H1 (cell line): ENCODE measurements at regions not wholly inside any gene's neighbourhood (a gene's known extent, or its start where the extent isn't known, plus 50 kb on each side); places are given as distances from the start of the nearest gene placed in this dataset.

Source experiments
- CTCF ChIA-PET: fragments of 300-600 bp; sonication (Branson Sonifier 250); formaldehyde crosslinking; loops from one replicate; lab custom pipeline; 2021; ENCODE audit not compliant: partially characterized antibody; lab: Charles Lee
- POLR2A ChIA-PET: fragments of 300-600 bp; sonication (Branson Sonifier 250); formaldehyde crosslinking; loops from one replicate; lab custom pipeline; 2021; ENCODE audit warnings: inconsistent platforms; ENCODE audit not compliant: partially characterized antibody; lab: Charles Lee
- DNase-seq, 2 experiments: peaks; one replicate each; pipeline versions ENCODE4 v3.0.0 to v3.0.0-alpha.2; 2010 to 2022; ENCODE audit warnings: low spot score in 2 of 2, low read depth in 1 of 2, mixed read lengths in 1 of 2
- FAIRE-seq: peaks from 2 replicates; lab custom pipeline; 2011; peaks lifted over from hg19 to GRCh38; lab: Jason Lieb, UNC
- H2AFZ ChIP-seq: 2 replicates; pipeline ENCODE4 v1.8.1; 2012; ENCODE audit warnings: low read length, inconsistent platforms
- H2AK5ac ChIP-seq: 2 replicates; pipeline ENCODE4 v1.6.1; 2013; ENCODE audit warnings: low read depth, low read length
- H2BK120ac ChIP-seq: replicated peaks from 2 replicates; pipeline ENCODE3; 2013; ENCODE audit warnings: low read depth, low read length, inconsistent platforms
- H2BK12ac ChIP-seq: 2 replicates; pipeline ENCODE4 v1.6.1; 2013; ENCODE audit warnings: low read depth, low read length
- H2BK15ac ChIP-seq: 2 replicates; pipeline ENCODE4 v1.6.1; 2013; ENCODE audit warnings: low read length
- H2BK20ac ChIP-seq: 2 replicates; pipeline ENCODE4 v1.6.1; 2013; ENCODE audit warnings: low read length
- H2BK5ac ChIP-seq: 2 replicates; pipeline ENCODE4 v1.6.1; 2013; ENCODE audit warnings: low read depth, low read length
- H3K14ac ChIP-seq: 2 replicates; pipeline ENCODE4 v1.6.1; 2013; ENCODE audit warnings: inconsistent platforms; ENCODE audit not compliant: insufficient read length
- H3K18ac ChIP-seq: 2 replicates; pipeline ENCODE4 v1.6.1; 2013; ENCODE audit warnings: low read length; ENCODE audit errors: extremely low read depth
- H3K23ac ChIP-seq: 2 replicates; pipeline ENCODE4 v1.6.1; 2013; ENCODE audit warnings: inconsistent platforms; ENCODE audit not compliant: insufficient read length
- H3K23me2 ChIP-seq: 2 replicates; pipeline ENCODE4 v1.6.1; 2013; ENCODE audit warnings: low read depth, low read length
- H3K27ac ChIP-seq: 2 replicates; pipeline ENCODE4 v1.6.1; 2011; ENCODE audit warnings: low read depth, low read length, inconsistent platforms
- H3K27me3 ChIP-seq, 4 experiments: replicated peaks in 1 of 4; 1 replicate in 1 of 4; 2 replicates in 3 of 4; pipeline versions ENCODE4 v1.6.1 to v1.8.1; 2011 to 2013; ENCODE audit warnings: low read length in 3 of 4, mild to moderate bottlenecking in 3 of 4, inconsistent platforms in 2 of 4, mixed read lengths in 2 of 4, moderate library complexity in 1 of 4; ENCODE audit not compliant: control insufficient read depth in 3 of 4, insufficient read depth in 3 of 4; ENCODE audit errors: extremely low read depth in 1 of 4
- H3K36me3 ChIP-seq, 4 experiments: 2 replicates each; pipeline versions ENCODE4 v1.6.1 to v1.8.1; 2011 to 2013; ENCODE audit warnings: mild to moderate bottlenecking in 4 of 4, low read length in 3 of 4, moderate library complexity in 2 of 4, control low read depth in 1 of 4, inconsistent platforms in 1 of 4; ENCODE audit not compliant: insufficient read depth in 4 of 4, control insufficient read depth in 2 of 4
- H3K4ac ChIP-seq: replicated peaks from 2 replicates; pipeline ENCODE3; 2013; ENCODE audit warnings: low read length, low read depth, mixed read lengths, inconsistent platforms; ENCODE audit not compliant: insufficient read length
- H3K4me1 ChIP-seq, 4 experiments: replicated peaks in 1 of 4; 1 replicate in 1 of 4; 2 replicates in 3 of 4; pipeline versions ENCODE4 v1.6.1 to v1.8.1; 2011 to 2013; ENCODE audit warnings: low read length in 3 of 4, inconsistent platforms in 2 of 4, mixed read lengths in 1 of 4; ENCODE audit not compliant: insufficient read depth in 4 of 4, control insufficient read depth in 3 of 4
- H3K4me2 ChIP-seq, 2 experiments: 2 replicates each; pipeline versions ENCODE4 v1.6.1 to v1.8.1; 2011 to 2013; ENCODE audit warnings: low read depth in 2 of 2, low read length in 2 of 2, control low read depth in 1 of 2, inconsistent platforms in 1 of 2, mild to moderate bottlenecking in 1 of 2; ENCODE audit not compliant: insufficient read depth in 1 of 2
- H3K4me3 ChIP-seq, 4 experiments: fragments of 200-600, 300-600 bp in 1 of 4; sonication (generic), shearing (Covaris generic), sonication (Bioruptor Twin) in 1 of 4; 2 replicates each; pipeline versions ENCODE4 v1.5.1 to v1.8.1; 2011 to 2016; ENCODE audit warnings: low read length in 4 of 4, low read depth in 3 of 4, control low read depth in 2 of 4, inconsistent platforms in 2 of 4, mild to moderate bottlenecking in 2 of 4, mixed read lengths in 1 of 4, moderate library complexity in 1 of 4; ENCODE audit not compliant: insufficient read depth in 2 of 4; ENCODE audit errors: extremely low read depth in 1 of 4
- H3K56ac ChIP-seq: replicated peaks from 2 replicates; pipeline ENCODE3; 2013; ENCODE audit warnings: low read depth, mild to moderate bottlenecking, mixed read lengths, low read length, inconsistent platforms; ENCODE audit not compliant: insufficient read length
- H3K79me1 ChIP-seq: 2 replicates; pipeline ENCODE4 v1.6.1; 2013; ENCODE audit warnings: low read depth, low read length, control low read depth
- H3K79me2 ChIP-seq, 2 experiments: 2 replicates each; pipeline versions ENCODE4 v1.6.1 to v1.8.1; 2012 to 2013; ENCODE audit warnings: low read length in 2 of 2, mild to moderate bottlenecking in 2 of 2, inconsistent platforms in 1 of 2; ENCODE audit not compliant: insufficient read depth in 2 of 2, control insufficient read depth in 1 of 2
- H3K9ac ChIP-seq, 4 experiments: replicated peaks in 1 of 4; 1 replicate in 1 of 4; 2 replicates in 3 of 4; pipeline versions ENCODE4 v1.6.1 to v1.8.1; 2011 to 2013; ENCODE audit warnings: low read depth in 3 of 4, low read length in 3 of 4, control low read depth in 2 of 4, mild to moderate bottlenecking in 2 of 4, moderate library complexity in 2 of 4, inconsistent platforms in 1 of 4; ENCODE audit errors: extremely low read depth in 1 of 4
- H3K9me3 ChIP-seq, 2 experiments: 2 replicates each; pipeline versions ENCODE4 v1.6.1 to v1.8.1; 2012 to 2013; ENCODE audit warnings: mild to moderate bottlenecking in 2 of 2, moderate library complexity in 2 of 2, control low read depth in 1 of 2, inconsistent platforms in 1 of 2, low read depth in 1 of 2, low read length in 1 of 2, mixed read lengths in 1 of 2; ENCODE audit not compliant: insufficient read depth in 2 of 2
- H4K20me1 ChIP-seq, 2 experiments: replicated peaks in 1 of 2; 2 replicates each; pipeline versions ENCODE3 to v1.8.1; 2011 to 2013; ENCODE audit warnings: inconsistent platforms in 2 of 2, low read length in 2 of 2, mild to moderate bottlenecking in 1 of 2; ENCODE audit not compliant: insufficient read depth in 2 of 2, control insufficient read depth in 1 of 2
- H4K5ac ChIP-seq: 2 replicates; pipeline ENCODE4 v1.6.1; 2013; ENCODE audit warnings: low read length, low read depth, mixed read lengths, inconsistent platforms; ENCODE audit not compliant: insufficient read length
- H4K8ac ChIP-seq: 2 replicates; pipeline ENCODE4 v1.8.0; 2013; ENCODE audit warnings: mild to moderate bottlenecking, moderate library complexity, low read length, inconsistent platforms; ENCODE audit not compliant: insufficient read depth; ENCODE audit errors: extremely low read depth
- H4K91ac ChIP-seq: replicated peaks from 2 replicates; pipeline ENCODE3; 2013; ENCODE audit warnings: low read length, mixed read lengths, inconsistent platforms; ENCODE audit not compliant: insufficient read length
- BRCA1 ChIP-seq: IDR thresholded peaks from 2 replicates; pipeline ENCODE4 v1.6.1; 2012; ENCODE audit warnings: low read depth, low read length, improper control_type of control experiment
- CREB1 ChIP-seq: IDR thresholded peaks from 2 replicates; pipeline ENCODE4 v1.6.1; 2012; ENCODE audit warnings: inconsistent platforms
- KDM1A ChIP-seq: fragments of 200-600, 300-600 bp; sonication (generic); IDR thresholded peaks from 2 replicates; pipeline ENCODE4 v1.7.1; 2016; ENCODE audit warnings: mild to moderate bottlenecking, low read length, borderline replicate concordance
- POLR2AphosphoS5 ChIP-seq: IDR thresholded peaks from 2 replicates; pipeline ENCODE4 v1.6.1; 2011; ENCODE audit warnings: low read depth, low read length
- WGBS, 2 experiments: shearing (Covaris generic) in 1 of 2; methylation state at CpG; one replicate each; pipeline versions ENCODE4 v1.1.6 to v1.1.7; 2013 to 2015; ENCODE audit warnings: low lambda C conversion rate in 2 of 2, mixed read lengths in 2 of 2, inconsistent platforms in 1 of 2, low coverage in 1 of 2, missing lambda C conversion rate in 1 of 2; ENCODE audit not compliant: insufficient replicate concordance in 2 of 2, insufficient coverage in 1 of 2, insufficient read length in 1 of 2; ENCODE audit errors: extremely low coverage in 1 of 2, missing lambda C conversion rate in 1 of 2; 5-methylcytosine and 5-hydroxymethylcytosine counted together

- Histone ChIP-seq H2BK12ac (no peak overlapping the region), H3K4ac (no peak overlapping the region), H4K20me1 (peaks cover 0 to 1% of the 10 kb centered on the region in 2 experiments), H4K91ac (no peak overlapping the region), H3K4me2 (no peak overlapping the region), H3K18ac (no peak overlapping the region), H2BK120ac (no peak overlapping the region), H3K27me3 (no peaks in the 10 kb centered on the region), H3K14ac (no peak overlapping the region), H3K9ac (no peak overlapping the region), H2AK5ac (no peak overlapping the region), H3K79me2 (no peaks in the 10 kb centered on the region), H3K36me3 (no peaks in the 10 kb centered on the region), H2BK15ac (no peak overlapping the region), H3K9me3 (no peaks in the 10 kb centered on the region), H3K79me1 (no peaks in the 10 kb centered on the region; the same call in 1 of the 2 replicates), H3K23me2 (no peaks in the 10 kb centered on the region), H3K4me1 (peaks cover 0 to 3% (median 0%) of the 10 kb centered on the region in 4 experiments; a peak in 1 of 7 replicates), H3K56ac (no peak overlapping the region), H3K4me3 (no peak overlapping the region), H3K23ac (no peak overlapping the region), H2BK20ac (no peak overlapping the region), H4K8ac (no peak overlapping the region), H2BK5ac (no peak overlapping the region), H2AFZ (no peak overlapping the region; the same call in 1 of the 2 replicates), H3K27ac (no peak overlapping the region), H4K5ac (no peak overlapping the region)
- ChIA-PET POLR2A (no interaction called here), CTCF (interaction anchor here (0.6 to 9.0 kb wide), 6 partner anchors 8 to 570 kb away, joined by 3 to 82 read pairs (median 6); no protein-coding TSS in a partner anchor)
- TF ChIP-seq BRCA1: no peak
- no peak for TF ChIP-seq POLR2AphosphoS5
- no peak for TF ChIP-seq KDM1A
- no peak for TF ChIP-seq CREB1
- no peak for FAIRE-seq
- WGBS, 2 experiments: 80% methylated on average over 3 of the region's 3 CpGs; no CpG with 5 or more reads in 1 of the 2 experiments
- DNase-seq: no peak
These were observed 108.0 kb upstream of the HABP2 start for GRCh38 chr10:113444766-113445365.
